Suppressor macrophage (primary cell): ENCODE measurements at regions not wholly inside any gene's neighbourhood (a gene's known extent, or its start where the extent isn't known, plus 50 kb on each side); places are given as distances from the start of the nearest gene placed in this dataset.
A peak's percentile ranks its signal among the peaks of the same experiment; 100 is the strongest.
"Not testable (repeated sequence)": the region's sequence is repeated elsewhere in the genome, so short reads cannot be mapped to it uniquely, and the experiment has no call there.

Source experiments
- DNase-seq, 4 experiments: peaks; one replicate each; pipeline ENCODE4 v3.0.0-alpha.2; 2020 to 2022

GRCh38 chr13:44887515-44887914 lies 101.8 kb downstream of the NUFIP1 start:
- DNase-seq: no peak

- no peak for DNase-seq
Measured at GRCh38 chr13:44884076-44884729, 105.1 kb downstream of the NUFIP1 start.

GRCh38 chr13:44879452-44880058 lies 109.7 kb downstream of the NUFIP1 start:
- DNase-seq: peak; percentile 45 to 71 (median 64)

GRCh38 chr13:44876782-44877324 lies 112.4 kb downstream of the NUFIP1 start:
- DNase-seq: peak in 3 of 4 experiments; percentile 5 to 18 (median 7)

- peak in 3 of 4 experiments; percentile 5 to 20 (median 16) for DNase-seq
Measured at GRCh38 chr13:44874886-44875630, 114.2 kb downstream of the NUFIP1 start.

- no peak for DNase-seq
Measured at GRCh38 chr13:44874176-44874575, 115.1 kb downstream of the NUFIP1 start.

- DNase-seq: no peak
Measured at GRCh38 chr13:44873461-44873860, 115.8 kb downstream of the NUFIP1 start.

- DNase-seq: no peak
Measured at GRCh38 chr13:44872751-44873150, 116.5 kb downstream of the NUFIP1 start.

GRCh38 chr13:44870456-44870929 lies 118.8 kb downstream of the NUFIP1 start:
- no peak for DNase-seq

GRCh38 chr13:44869167-44869566 lies 120.1 kb downstream of the NUFIP1 start:
- no peak for DNase-seq

GRCh38 chr13:44868397-44868796 lies 120.9 kb downstream of the NUFIP1 start:
- no peak for DNase-seq

GRCh38 chr13:44867825-44868224 lies 121.4 kb downstream of the NUFIP1 start:
- no peak for DNase-seq

GRCh38 chr13:44866411-44866911 lies 122.8 kb downstream of the NUFIP1 start:
- no peak for DNase-seq

GRCh38 chr13:44865722-44866410 lies 123.4 kb downstream of the NUFIP1 start:
- DNase-seq: no peak

GRCh38 chr13:44863641-44864040 lies 125.6 kb downstream of the NUFIP1 start:
- not testable (repeated sequence) for DNase-seq

- no peak for DNase-seq
Measured at GRCh38 chr13:44860454-44860853, 128.8 kb downstream of the NUFIP1 start.

GRCh38 chr13:44857736-44858135 lies 131.5 kb downstream of the NUFIP1 start:
- DNase-seq: no peak

GRCh38 chr13:44857061-44857460 lies 132.2 kb downstream of the NUFIP1 start:
- no peak for DNase-seq

GRCh38 chr13:44855860-44856259 lies 133.4 kb downstream of the NUFIP1 start:
- DNase-seq: no peak

GRCh38 chr13:44854313-44855060 lies 134.8 kb downstream of the NUFIP1 start:
- DNase-seq: no peak

GRCh38 chr13:44853641-44854040 lies 135.6 kb downstream of the NUFIP1 start:
- no peak for DNase-seq
